GM06990 (cell line): ENCODE measurements at regions not wholly inside any gene's neighbourhood (a gene's known extent, or its start where the extent isn't known, plus 50 kb on each side); places are given as distances from the start of the nearest gene placed in this dataset.
"Not testable (repeated sequence)": the region's sequence is repeated elsewhere in the genome, so short reads cannot be mapped to it uniquely, and the experiment has no call there.

Experiments
- DNase-seq: peaks from one replicate; pipeline ENCODE4 v3.0.0-alpha.2; 2011; ENCODE audit not compliant: insufficient read length; ENCODE audit errors: extremely low read depth
- H3K27me3 ChIP-seq: replicated peaks from 2 replicates; pipeline ENCODE4 v1.6.0; 2011; ENCODE audit warnings: low read length; ENCODE audit not compliant: control insufficient read depth, insufficient read depth
- H3K36me3 ChIP-seq: 2 replicates; pipeline ENCODE4 v1.5.1; 2011; ENCODE audit warnings: low read length; ENCODE audit not compliant: control insufficient read depth, insufficient read depth
- H3K4me3 ChIP-seq: replicated peaks from 2 replicates; pipeline ENCODE4 v1.5.1; 2011; ENCODE audit warnings: low read depth, mild to moderate bottlenecking, control low read depth, low read length
- TF ChIP-seq, protein P1 (sequence below): IDR thresholded peaks from 2 replicates; pipeline ENCODE4 v1.5.1; 2011; ENCODE audit warnings: low read length, control low read depth, mild to moderate bottlenecking, inconsistent platforms; ENCODE audit not compliant: insufficient read depth, poor library complexity, severe bottlenecking

DNA sequence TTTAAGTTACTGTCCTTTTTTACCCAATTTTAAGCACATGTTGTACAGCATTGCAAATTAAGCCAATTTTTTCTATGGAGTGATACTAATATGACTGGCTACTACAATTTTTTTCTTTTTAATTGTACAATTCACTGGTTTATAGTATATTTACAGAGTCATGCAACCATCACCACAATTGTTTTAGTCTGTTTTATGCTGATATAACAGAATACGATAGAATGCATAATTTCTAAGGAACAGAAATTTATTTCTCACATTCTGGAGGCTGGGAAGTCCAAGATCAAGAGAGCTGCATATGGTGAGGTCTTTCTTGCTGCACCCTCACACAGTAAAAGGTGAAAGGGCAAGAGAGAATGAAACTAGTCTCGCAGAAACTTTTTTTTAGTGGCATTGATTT is 125.3 kb downstream of the GLUD2 start:
- Histone ChIP-seq H3K27me3 (no peaks in the 10 kb centered on the region), H3K36me3 (no peaks in the 10 kb centered on the region), H3K4me3 (no peak overlapping the region)
- TF ChIP-seq, protein P1, sequence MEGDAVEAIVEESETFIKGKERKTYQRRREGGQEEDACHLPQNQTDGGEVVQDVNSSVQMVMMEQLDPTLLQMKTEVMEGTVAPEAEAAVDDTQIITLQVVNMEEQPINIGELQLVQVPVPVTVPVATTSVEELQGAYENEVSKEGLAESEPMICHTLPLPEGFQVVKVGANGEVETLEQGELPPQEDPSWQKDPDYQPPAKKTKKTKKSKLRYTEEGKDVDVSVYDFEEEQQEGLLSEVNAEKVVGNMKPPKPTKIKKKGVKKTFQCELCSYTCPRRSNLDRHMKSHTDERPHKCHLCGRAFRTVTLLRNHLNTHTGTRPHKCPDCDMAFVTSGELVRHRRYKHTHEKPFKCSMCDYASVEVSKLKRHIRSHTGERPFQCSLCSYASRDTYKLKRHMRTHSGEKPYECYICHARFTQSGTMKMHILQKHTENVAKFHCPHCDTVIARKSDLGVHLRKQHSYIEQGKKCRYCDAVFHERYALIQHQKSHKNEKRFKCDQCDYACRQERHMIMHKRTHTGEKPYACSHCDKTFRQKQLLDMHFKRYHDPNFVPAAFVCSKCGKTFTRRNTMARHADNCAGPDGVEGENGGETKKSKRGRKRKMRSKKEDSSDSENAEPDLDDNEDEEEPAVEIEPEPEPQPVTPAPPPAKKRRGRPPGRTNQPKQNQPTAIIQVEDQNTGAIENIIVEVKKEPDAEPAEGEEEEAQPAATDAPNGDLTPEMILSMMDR = no peak
- no peak for DNase-seq

DNA sequence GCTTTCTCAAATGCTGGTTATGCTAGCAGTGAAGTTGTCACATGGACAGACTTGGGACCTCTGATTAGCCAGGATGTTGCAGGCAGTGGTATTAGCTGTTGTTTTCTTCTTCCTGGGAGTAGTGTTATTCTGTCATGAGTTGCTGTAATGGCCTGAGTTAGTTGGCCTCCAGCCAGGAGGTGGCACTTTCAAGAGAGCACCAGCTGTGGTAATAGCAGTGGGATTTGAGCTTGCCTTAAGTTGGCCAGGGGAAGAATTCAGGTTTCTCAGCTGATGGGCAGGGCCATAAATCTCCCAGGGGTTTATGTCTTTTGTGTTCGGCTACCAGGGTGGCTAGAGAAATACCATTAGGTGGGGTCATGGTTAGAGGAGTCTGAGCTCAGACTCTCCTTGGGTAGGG is 132.6 kb downstream of the GLUD2 start:
- DNase-seq = no peak
- no peak overlapping the region for H3K4me3 ChIP-seq
- no peaks in the 10 kb centered on the region for H3K36me3 ChIP-seq
- TF ChIP-seq, protein P1 = no peak
- H3K27me3 ChIP-seq = no peaks in the 10 kb centered on the region; the same call in 1 of the 2 replicates

DNA sequence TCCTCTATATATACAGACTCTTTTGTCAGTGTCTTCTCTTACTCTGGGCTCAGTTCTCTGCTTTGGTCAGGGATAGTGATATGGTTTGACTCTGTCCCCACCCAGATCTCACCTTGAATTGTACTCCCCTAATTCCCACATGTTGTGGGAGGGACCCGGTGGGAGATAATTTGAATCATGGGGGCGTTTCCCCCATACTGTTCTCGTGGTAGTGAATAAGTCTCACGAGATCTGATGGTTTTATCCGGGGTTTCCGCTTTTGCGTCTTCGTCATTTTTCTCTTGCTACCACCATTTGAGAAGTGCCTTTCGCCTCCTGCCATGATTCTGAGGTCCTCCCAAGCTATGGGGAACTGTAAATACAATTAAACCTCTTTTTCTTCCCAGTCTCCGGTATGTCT is 144.4 kb downstream of the GLUD2 start:
- DNase-seq = no peak
- Histone ChIP-seq H3K4me3 (no peak overlapping the region), H3K36me3 (no peaks in the 10 kb centered on the region), H3K27me3 (no peaks in the 10 kb centered on the region)
- TF ChIP-seq, protein P1 = no peak

DNA sequence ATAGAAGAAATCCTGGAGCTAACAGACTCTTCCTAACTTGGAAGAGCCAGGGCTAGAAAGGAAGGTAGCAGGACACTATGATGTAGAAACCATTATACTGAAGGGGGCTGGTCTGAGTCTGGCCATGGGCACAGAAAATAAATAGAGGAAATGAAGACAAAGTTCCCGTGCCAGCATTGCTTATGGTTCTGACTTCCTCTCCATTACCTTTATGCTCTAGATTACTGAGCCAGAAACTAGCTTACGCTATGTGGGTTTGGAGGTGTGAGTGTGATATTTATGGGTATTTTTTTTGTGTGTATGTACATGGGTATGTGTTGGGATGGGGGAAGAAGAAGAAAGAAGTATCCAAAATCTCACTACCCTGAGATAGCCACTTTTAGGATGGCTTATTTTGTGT is 148.3 kb downstream of the GLUD2 start:
- H3K36me3 ChIP-seq = no peaks in the 10 kb centered on the region
- no peak overlapping the region for H3K4me3 ChIP-seq
- no peak for DNase-seq
- H3K27me3 ChIP-seq = no peaks in the 10 kb centered on the region
- TF ChIP-seq, protein P1 = no peak

DNA sequence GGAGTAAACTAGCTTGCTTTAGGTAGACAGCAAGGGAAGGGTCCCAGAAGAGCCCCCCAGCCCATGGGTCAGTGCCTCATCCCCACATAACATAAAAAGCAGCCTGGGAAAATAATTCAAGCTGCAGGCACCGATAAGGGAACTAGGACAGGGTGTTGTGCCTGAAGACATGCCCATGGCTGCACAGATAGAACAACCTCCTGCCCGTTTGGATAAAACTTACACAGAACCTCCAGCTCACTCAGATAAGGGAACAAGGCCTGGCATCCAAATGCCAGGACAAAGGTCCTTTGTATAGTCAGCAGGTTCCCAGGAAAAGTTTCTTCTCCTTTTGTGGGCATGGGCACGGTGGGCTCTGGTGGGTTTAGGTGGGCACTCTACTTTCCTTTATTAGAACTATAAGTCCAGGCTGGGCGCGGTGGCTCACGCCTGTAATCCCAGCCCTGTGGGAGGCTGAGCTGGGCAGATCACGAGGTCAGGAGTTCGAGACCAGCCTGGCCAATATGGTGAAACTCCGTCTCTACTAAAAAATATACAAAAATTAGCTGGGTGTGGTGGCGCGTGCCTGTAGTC is 149.5 kb downstream of the GLUD2 start:
- H3K36me3 ChIP-seq, DNase-seq, H3K4me3 ChIP-seq: not testable (repeated sequence)

DNA sequence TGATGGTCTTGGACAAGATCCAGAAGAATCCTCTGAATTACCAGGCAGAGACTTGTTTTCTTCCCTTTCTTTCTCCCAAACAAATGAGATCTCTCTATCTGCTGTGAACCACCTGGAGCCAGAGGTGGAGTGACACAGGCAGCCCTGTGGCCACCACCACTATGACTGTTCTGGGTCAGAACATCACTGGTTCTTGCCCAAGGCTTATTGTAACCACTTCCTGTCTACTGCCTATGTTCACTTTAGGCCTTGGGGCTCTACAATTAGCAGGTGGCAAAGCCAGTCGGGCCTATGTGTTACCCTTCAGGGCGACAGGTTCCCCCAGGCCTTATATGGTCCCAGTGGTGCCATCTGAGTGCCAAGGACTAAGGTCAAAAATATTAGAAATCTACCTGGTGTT is 161.2 kb downstream of the GLUD2 start:
- TF ChIP-seq, protein P1 = no peak
- DNase-seq = no peak
- Histone ChIP-seq H3K4me3 (no peak overlapping the region), H3K27me3 (no peaks in the 10 kb centered on the region), H3K36me3 (no peaks in the 10 kb centered on the region)

More for the DNA sequence above, 149.5 kb downstream of the GLUD2 start:
- H3K27me3 ChIP-seq = not testable (repeated sequence)
